ENCODE measurements at regions not wholly inside any gene's neighbourhood (a gene's known extent, or its start where the extent isn't known, plus 50 kb on each side); places are given as distances from the start of the nearest gene placed in this dataset.
"Not testable (repeated sequence)": the region's sequence is repeated elsewhere in the genome, so short reads cannot be mapped to it uniquely, and the experiment has no call there.

- TF ChIP-seq CTCF (IDR thresholded peaks at IDR 0.05; ENCODE audit: borderline replicate concordance, extremely low read depth, insufficient read depth) = no peak
- DNase-seq (peak in 2 of 5 donors; percentile 14 to 17), FAIRE-seq (no peak)
- intact Hi-C loops (cut with DNase I) = no loop called here
- H3K4me3 ChIP-seq (ENCODE audit: low read length in 3 of 3) = no peak overlapping the region
- H3K27me3 ChIP-seq (ENCODE audit: control insufficient read depth, insufficient read depth, low read length) = no peaks in the 10 kb centered on the region
- no peaks in the 10 kb centered on the region for H3K36me3 ChIP-seq (ENCODE audit: control insufficient read depth in 2 of 3, insufficient read depth in 3 of 3, low read length in 3 of 3)
- no peak overlapping the region for H3K27ac ChIP-seq (ENCODE audit: low read depth in 2 of 2, low read length in 2 of 2)
- H3K9ac ChIP-seq (ENCODE audit: low read length in 3 of 3) = no peak overlapping the region
- H3K9me3 ChIP-seq (ENCODE audit: control insufficient read depth in 2 of 3, insufficient read depth in 1 of 3, low read length in 3 of 3) = no peaks in the 10 kb centered on the region
- H3K4me1 ChIP-seq (ENCODE audit: control insufficient read depth in 2 of 3, insufficient read depth in 2 of 3, low read depth in 1 of 3, low read length in 3 of 3) = no peaks in the 10 kb centered on the region
Observed at GRCh38 chr17:13885953-13886889, 183.1 kb upstream of the COX10 start.

- Histone ChIP-seq H3K4me1 (ENCODE audit: control insufficient read depth in 2 of 3, insufficient read depth in 2 of 3, low read depth in 1 of 3, low read length in 3 of 3) (no peaks in the 10 kb centered on the region), H3K9me3 (ENCODE audit: control insufficient read depth in 2 of 3, insufficient read depth in 1 of 3, low read length in 3 of 3) (no peaks in the 10 kb centered on the region), H3K9ac (ENCODE audit: low read length in 3 of 3) (no peak overlapping the region), H3K4me3 (ENCODE audit: low read length in 3 of 3) (no peak overlapping the region), H3K36me3 (ENCODE audit: control insufficient read depth in 2 of 3, insufficient read depth in 3 of 3, low read length in 3 of 3) (no peaks in the 10 kb centered on the region), H3K27me3 (ENCODE audit: control insufficient read depth, insufficient read depth, low read length) (no peaks in the 10 kb centered on the region), H3K27ac (ENCODE audit: low read depth in 2 of 2, low read length in 2 of 2) (no peak overlapping the region)
- DNase-seq (peak in 4 of 5 donors; percentile 33 to 62 (median 44)), FAIRE-seq (no peak)
- no peak for TF ChIP-seq CTCF (IDR thresholded peaks at IDR 0.05; ENCODE audit: borderline replicate concordance, extremely low read depth, insufficient read depth)
- intact Hi-C loops (cut with DNase I) = no loop called here
Observed at GRCh38 chr17:13888056-13888609, 181.2 kb upstream of the COX10 start.

- FAIRE-seq; intact Hi-C loops (cut with DNase I): not testable (repeated sequence)
Observed at GRCh38 chr17:13908971-13909370, 160.3 kb upstream of the COX10 start.

GRCh38 chr17:13909901-13910519 lies 159.3 kb upstream of the COX10 start:
- Histone ChIP-seq H3K4me3 (ENCODE audit: low read length in 3 of 3) (no peak overlapping the region), H3K36me3 (ENCODE audit: control insufficient read depth in 2 of 3, insufficient read depth in 3 of 3, low read length in 3 of 3) (no peaks in the 10 kb centered on the region), H3K27me3 (ENCODE audit: control insufficient read depth, insufficient read depth, low read length) (no peaks in the 10 kb centered on the region), H3K4me1 (ENCODE audit: control insufficient read depth in 2 of 3, insufficient read depth in 2 of 3, low read depth in 1 of 3, low read length in 3 of 3) (no peaks in the 10 kb centered on the region), H3K27ac (ENCODE audit: low read depth in 2 of 2, low read length in 2 of 2) (no peak overlapping the region), H3K9me3 (ENCODE audit: control insufficient read depth in 2 of 3, insufficient read depth in 1 of 3, low read length in 3 of 3) (no peaks in the 10 kb centered on the region), H3K9ac (ENCODE audit: low read length in 3 of 3) (no peak overlapping the region)
- TF ChIP-seq CTCF (IDR thresholded peaks at IDR 0.05; ENCODE audit: borderline replicate concordance, extremely low read depth, insufficient read depth) = no peak
- intact Hi-C loops (cut with DNase I) = no loop called here
- DNase-seq (no peak), FAIRE-seq (no peak)

More at GRCh38 chr17:13908971-13909370, 160.3 kb upstream of the COX10 start:
- not testable (repeated sequence) for H3K9me3 ChIP-seq (ENCODE audit: control insufficient read depth in 2 of 3, insufficient read depth in 1 of 3, low read length in 3 of 3); DNase-seq; H3K27me3 ChIP-seq (ENCODE audit: control insufficient read depth, insufficient read depth, low read length); H3K9ac ChIP-seq (ENCODE audit: low read length in 3 of 3); H3K4me1 ChIP-seq (ENCODE audit: control insufficient read depth in 2 of 3, insufficient read depth in 2 of 3, low read depth in 1 of 3, low read length in 3 of 3); H3K4me3 ChIP-seq (ENCODE audit: low read length in 3 of 3); H3K27ac ChIP-seq (ENCODE audit: low read depth in 2 of 2, low read length in 2 of 2); H3K36me3 ChIP-seq (ENCODE audit: control insufficient read depth in 2 of 3, insufficient read depth in 3 of 3, low read length in 3 of 3)

All from kidney (tissue), 13 donors.